Subcutaneous abdominal adipose tissue (tissue), 5 donors: ENCODE measurements at regions not wholly inside any gene's neighbourhood (a gene's known extent, or its start where the extent isn't known, plus 50 kb on each side); places are given as distances from the start of the nearest gene placed in this dataset.

ENCODE experiments used
- H3K27ac ChIP-seq: one replicate; pipeline ENCODE4 v1.7.0; 2013; ENCODE audit warnings: low read depth, mild to moderate bottlenecking, inconsistent platforms, low read length, moderate library complexity
- H3K27me3 ChIP-seq, 5 donors: one replicate each; pipeline ENCODE4 v1.7.0; 2013; ENCODE audit warnings: low read length in 5 of 5, inconsistent platforms in 1 of 5; ENCODE audit not compliant: control insufficient read depth in 5 of 5, insufficient read depth in 4 of 5
- H3K36me3 ChIP-seq, 5 donors: one replicate each; pipeline ENCODE4 v1.7.0; 2013; ENCODE audit warnings: low read length in 5 of 5; ENCODE audit not compliant: control insufficient read depth in 5 of 5, insufficient read depth in 5 of 5
- H3K4me1 ChIP-seq, 5 donors: one replicate each; pipeline ENCODE4 v1.7.0; 2013; ENCODE audit warnings: low read length in 5 of 5, mild to moderate bottlenecking in 3 of 5, moderate library complexity in 1 of 5; ENCODE audit not compliant: control insufficient read depth in 5 of 5, insufficient read depth in 5 of 5
- H3K4me3 ChIP-seq, 5 donors: one replicate each; pipeline ENCODE4 v1.7.0; 2013; ENCODE audit warnings: low read length in 5 of 5, low read depth in 1 of 5
- H3K9ac ChIP-seq, 5 donors: one replicate each; pipeline ENCODE4 v1.7.0; 2013; ENCODE audit warnings: low read length in 5 of 5, mild to moderate bottlenecking in 4 of 5, moderate library complexity in 3 of 5
- H3K9me3 ChIP-seq, 5 donors: one replicate each; pipeline ENCODE4 v1.7.0; 2013; ENCODE audit warnings: low read length in 5 of 5; ENCODE audit not compliant: control insufficient read depth in 5 of 5
- donor health status: healthy.
- donor health status: healthy.
- donor health status: healthy.
- donor health status: healthy.
- donor health status: healthy.

DNA sequence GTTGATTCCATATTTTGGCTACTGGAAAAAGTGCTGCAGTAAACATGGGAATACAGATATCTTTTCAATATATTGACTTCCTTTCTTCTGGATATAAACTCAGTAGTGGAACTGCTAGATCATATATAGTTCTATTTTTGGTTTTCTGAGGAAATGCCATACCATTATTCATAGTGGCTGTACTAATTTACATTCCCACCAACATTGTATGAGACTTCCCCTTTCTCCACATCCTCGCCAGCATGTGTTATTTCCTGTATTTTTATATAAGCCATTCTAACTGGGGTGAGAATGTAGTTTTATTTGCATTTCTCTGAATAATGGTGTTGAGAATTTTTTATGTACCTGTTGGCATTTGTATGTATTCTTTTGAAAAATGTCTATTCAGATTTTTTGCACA, 385.2 kb downstream of the NUF2 start:
- no peaks in the 10 kb centered on the region for H3K9me3 ChIP-seq
- no peak overlapping the region for H3K4me3 ChIP-seq
- no peak overlapping the region for H3K9ac ChIP-seq
- no peaks in the 10 kb centered on the region for H3K36me3 ChIP-seq
- no peaks in the 10 kb centered on the region for H3K4me1 ChIP-seq
- H3K27me3 ChIP-seq, result no peaks in the 10 kb centered on the region
- H3K27ac ChIP-seq, result no peak overlapping the region

DNA sequence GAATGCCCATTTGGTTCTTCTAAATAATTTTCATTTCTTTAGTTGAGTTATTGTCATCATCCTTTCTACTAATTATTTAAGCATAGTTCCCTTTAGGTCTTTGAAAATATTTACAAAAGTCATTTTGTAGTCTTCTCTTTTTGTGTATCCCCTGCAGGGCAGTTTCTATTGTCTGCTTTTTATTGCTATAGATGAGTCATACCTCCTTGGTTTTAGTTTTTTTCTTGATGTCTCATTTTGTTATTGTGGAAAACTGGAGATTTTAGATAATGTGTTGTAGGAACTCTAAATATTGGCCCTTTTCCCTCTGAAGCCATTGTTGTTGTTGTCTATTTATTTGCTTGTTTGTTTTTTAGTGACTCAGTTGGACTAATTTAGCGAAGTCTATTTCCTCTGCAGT, 387.9 kb downstream of the NUF2 start:
- Histone ChIP-seq H3K9me3 (no peaks in the 10 kb centered on the region), H3K36me3 (no peaks in the 10 kb centered on the region), H3K27me3 (no peaks in the 10 kb centered on the region), H3K9ac (no peak overlapping the region), H3K4me3 (no peak overlapping the region), H3K27ac (no peak overlapping the region), H3K4me1 (no peaks in the 10 kb centered on the region)

DNA sequence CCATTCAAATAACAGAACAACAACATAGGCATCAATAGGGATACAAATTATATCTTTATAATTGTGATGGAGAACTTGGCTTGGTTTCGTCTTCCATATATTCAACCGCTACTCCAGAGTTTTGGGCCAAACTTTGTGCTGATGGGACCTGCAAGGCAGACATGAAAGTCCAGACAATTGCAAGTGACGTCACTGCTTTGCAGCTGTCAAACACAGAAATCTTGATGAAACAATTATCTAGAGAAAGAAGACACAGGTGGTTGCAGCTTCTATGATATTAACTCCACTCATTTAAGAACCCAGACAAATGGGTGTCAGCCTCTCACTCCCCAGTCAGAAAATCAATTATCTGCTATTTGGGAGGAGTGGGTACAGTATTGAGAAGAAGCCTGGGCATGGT, 390.6 kb downstream of the NUF2 start:
- Histone ChIP-seq H3K27ac (no peak overlapping the region), H3K27me3 (no peaks in the 10 kb centered on the region), H3K4me3 (no peak overlapping the region), H3K36me3 (no peaks in the 10 kb centered on the region), H3K9me3 (no peaks in the 10 kb centered on the region), H3K4me1 (no peaks in the 10 kb centered on the region), H3K9ac (no peak overlapping the region)

DNA sequence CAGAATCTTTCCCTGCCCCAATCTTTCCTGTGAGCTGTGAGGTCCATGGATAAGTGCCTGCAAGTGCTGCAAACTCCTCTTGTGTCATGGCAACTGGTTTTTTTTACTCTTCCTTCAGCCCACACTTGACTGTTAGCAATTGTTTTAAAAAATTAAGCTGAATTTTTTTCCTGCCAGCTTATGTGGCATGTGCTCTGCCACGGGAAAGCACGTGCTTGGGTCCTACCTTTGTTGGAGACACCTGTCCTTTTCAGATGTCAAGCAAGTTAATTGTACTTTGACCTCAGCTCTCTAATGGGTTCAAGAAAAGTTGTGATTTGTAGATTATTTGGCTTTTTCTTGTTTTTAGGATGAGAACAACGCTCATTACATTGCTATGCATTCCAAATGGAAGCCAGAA, 398.5 kb downstream of the NUF2 start:
- Histone ChIP-seq H3K4me1 (no peaks in the 10 kb centered on the region), H3K9me3 (peaks cover 6 to 15% (median 12%) of the 10 kb centered on the region in 5 donors), H3K27ac (no peak overlapping the region), H3K4me3 (no peak overlapping the region), H3K36me3 (no peaks in the 10 kb centered on the region), H3K27me3 (no peaks in the 10 kb centered on the region), H3K9ac (no peak overlapping the region)

DNA sequence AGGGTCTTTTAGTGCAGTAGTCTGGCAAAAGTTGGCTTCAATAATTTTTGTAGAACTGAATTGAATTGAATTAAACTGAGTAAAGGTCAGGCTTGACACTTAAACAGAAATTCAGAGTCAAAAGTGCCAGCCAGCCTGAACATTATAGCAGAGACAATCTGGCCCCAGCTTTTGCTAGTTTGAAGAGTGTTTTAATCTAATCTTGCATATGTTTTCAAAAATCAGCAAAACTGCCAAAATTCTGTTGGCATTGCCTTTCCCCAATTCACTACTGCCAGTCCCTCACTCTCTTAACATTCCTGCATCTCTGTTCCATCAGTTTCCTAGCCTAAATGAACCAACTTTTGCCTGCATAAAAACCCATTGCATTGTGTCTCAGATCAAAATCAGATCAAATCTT, 403.8 kb downstream of the NUF2 start:
- no peak overlapping the region for H3K9ac ChIP-seq
- peaks cover 0 to 3% (median 0%) of the 10 kb centered on the region in 5 donors for H3K9me3 ChIP-seq
- H3K27ac ChIP-seq, result no peak overlapping the region
- H3K4me3 ChIP-seq, result no peak overlapping the region
- no peaks in the 10 kb centered on the region for H3K4me1 ChIP-seq
- no peaks in the 10 kb centered on the region for H3K36me3 ChIP-seq
- H3K27me3 ChIP-seq, result no peaks in the 10 kb centered on the region

DNA sequence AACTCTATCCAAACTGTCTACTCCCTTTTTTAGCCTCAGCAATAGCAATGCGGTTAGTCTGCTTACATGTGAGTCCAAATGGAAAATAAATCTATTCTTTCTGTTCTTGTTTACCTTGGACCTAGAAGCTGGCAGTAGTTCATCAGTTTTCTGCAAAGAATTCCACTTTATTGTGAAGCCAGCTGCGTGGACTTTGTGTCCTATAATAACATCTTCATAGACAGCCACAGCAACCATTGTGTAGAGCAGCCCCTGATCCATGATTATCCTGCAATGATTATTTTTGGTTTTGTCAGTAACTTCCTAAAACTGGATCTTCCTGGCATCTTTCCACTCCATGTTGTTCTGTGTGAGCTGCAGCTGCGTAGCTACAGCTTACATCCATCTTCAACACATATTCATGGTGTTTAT, 408.7 kb downstream of the NUF2 start:
- Histone ChIP-seq H3K27me3 (no peaks in the 10 kb centered on the region), H3K9me3 (peaks cover 0 to 3% (median 0%) of the 10 kb centered on the region in 5 donors), H3K27ac (no peak overlapping the region), H3K36me3 (no peaks in the 10 kb centered on the region), H3K9ac (no peak overlapping the region), H3K4me3 (no peak overlapping the region), H3K4me1 (no peaks in the 10 kb centered on the region)

DNA sequence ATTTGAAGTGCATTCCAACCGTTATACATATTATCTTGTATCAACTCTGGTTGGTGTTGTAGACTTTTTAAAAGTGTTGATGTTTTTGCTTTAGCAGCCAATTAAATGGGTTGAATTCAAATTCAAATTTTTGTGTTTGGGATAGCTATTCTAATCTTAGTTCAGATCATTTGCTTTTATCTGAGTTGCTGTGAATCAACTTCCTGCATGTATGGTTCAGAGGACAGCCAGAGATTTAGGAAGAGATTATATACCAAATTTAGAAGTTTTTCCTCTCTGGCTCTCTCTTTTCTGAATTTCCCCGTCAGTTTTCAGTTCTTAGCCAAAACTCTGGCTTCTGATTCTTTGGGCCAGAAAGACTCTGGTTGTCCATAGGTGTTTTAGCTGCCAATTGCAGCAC, 415.5 kb downstream of the NUF2 start:
- Histone ChIP-seq H3K4me3 (no peak overlapping the region), H3K27ac (no peak overlapping the region), H3K9me3 (no peaks in the 10 kb centered on the region), H3K27me3 (no peaks in the 10 kb centered on the region), H3K36me3 (no peaks in the 10 kb centered on the region), H3K4me1 (no peaks in the 10 kb centered on the region), H3K9ac (no peak overlapping the region)

DNA sequence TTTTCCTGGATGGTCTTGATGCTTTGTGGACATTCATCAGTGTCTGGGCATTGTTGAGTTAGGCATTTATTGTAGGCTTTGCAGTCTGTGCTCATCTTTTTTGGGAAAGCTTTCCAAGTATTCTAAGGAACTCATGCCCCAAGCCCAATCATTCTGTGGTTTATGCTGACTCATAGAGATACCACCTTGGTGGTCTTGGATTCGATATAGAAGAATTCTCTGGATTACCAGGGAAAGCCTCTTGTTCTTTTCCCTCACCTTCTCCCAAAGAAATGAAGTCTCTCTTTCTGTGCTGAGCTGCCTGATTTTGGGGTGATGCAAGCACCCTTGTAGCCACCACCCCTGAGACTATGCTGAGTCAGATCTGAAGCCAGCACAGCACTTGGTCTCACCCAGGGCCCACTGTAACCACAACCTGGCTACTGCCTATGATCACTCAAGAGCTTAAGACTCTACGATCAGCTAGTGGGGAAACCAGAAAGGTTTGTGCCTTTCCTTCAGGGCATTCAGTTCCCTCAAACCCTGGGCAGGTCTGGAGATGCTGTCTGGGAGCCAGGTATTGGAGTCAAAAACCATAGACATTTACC, 422.6 kb downstream of the NUF2 start:
- no peaks in the 10 kb centered on the region for H3K27me3 ChIP-seq
- H3K27ac ChIP-seq, result no peak overlapping the region
- no peak overlapping the region for H3K4me3 ChIP-seq
- peaks cover 0 to 9% (median 4%) of the 10 kb centered on the region in 5 donors for H3K9me3 ChIP-seq
- H3K36me3 ChIP-seq, result no peaks in the 10 kb centered on the region
- H3K4me1 ChIP-seq, result no peaks in the 10 kb centered on the region
- no peak overlapping the region for H3K9ac ChIP-seq

DNA sequence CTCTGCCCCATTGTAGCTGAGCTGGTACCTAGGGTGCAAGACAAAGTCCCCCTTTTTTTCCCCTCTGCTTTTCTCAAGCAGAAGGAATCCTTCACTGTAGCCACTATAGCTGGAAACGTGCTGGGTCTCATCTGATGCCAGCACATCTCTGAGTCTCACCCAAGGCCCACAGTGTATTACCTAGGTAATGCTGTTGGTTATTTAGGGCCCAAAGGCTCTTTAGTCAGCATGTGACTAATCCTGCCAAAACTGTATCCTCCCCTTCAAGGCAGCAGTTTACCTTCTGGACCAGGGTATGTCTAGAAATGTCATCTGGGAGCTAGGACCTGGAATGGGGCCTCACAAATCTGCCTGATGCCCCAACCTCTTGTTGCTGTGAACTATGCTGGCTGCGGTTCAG, 423.4 kb downstream of the NUF2 start:
- Histone ChIP-seq H3K36me3 (no peaks in the 10 kb centered on the region), H3K9me3 (peaks cover 0 to 9% (median 4%) of the 10 kb centered on the region in 5 donors), H3K9ac (no peak overlapping the region), H3K27me3 (no peaks in the 10 kb centered on the region), H3K4me3 (no peak overlapping the region), H3K4me1 (no peaks in the 10 kb centered on the region), H3K27ac (no peak overlapping the region)

DNA sequence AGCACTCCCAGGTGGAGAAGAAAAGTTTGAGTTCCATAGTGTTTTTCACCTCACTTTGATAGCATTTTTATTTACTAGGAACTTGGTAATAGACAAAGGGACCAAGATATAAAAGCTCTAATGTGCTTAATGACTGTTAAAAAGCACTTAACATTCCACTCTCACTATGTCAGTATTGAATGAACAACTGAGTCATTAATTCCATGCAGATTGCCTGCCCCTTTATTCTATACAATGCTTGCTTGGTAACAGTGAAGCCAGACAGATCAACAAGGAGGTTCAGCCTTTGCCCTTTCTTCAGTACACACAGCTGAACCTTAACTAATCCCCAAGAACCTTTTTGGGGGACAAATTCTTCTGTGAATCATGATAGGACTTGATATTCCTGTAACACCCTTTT, 425.5 kb downstream of the NUF2 start:
- no peaks in the 10 kb centered on the region for H3K27me3 ChIP-seq
- no peak overlapping the region for H3K27ac ChIP-seq
- H3K36me3 ChIP-seq, result no peaks in the 10 kb centered on the region
- H3K4me3 ChIP-seq, result no peak overlapping the region
- no peaks in the 10 kb centered on the region for H3K4me1 ChIP-seq
- peaks cover 0 to 9% (median 4%) of the 10 kb centered on the region in 5 donors for H3K9me3 ChIP-seq
- no peak overlapping the region for H3K9ac ChIP-seq

DNA sequence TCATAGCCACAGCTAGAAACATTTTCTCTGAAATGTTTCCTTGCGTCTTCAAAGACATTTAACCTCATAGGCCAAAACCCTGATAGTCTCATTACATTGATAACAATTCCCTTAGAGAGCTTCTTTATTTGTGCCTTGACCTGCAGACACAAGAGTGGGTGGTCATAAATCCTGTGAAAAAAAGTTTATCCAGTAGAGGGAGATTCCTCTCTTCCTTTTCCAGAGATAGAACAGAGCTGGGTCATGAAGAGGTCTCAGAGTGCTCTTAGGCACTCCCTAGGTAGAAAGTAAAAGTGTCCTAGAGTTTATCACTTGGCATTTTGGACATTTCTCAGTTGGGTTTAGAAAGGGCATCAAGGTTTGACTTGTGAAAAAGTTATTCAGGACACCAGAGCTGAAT, 426.1 kb downstream of the NUF2 start:
- Histone ChIP-seq H3K4me1 (no peaks in the 10 kb centered on the region), H3K4me3 (no peak overlapping the region), H3K9ac (no peak overlapping the region), H3K9me3 (peaks cover 0 to 9% (median 4%) of the 10 kb centered on the region in 5 donors), H3K36me3 (no peaks in the 10 kb centered on the region), H3K27me3 (no peaks in the 10 kb centered on the region), H3K27ac (no peak overlapping the region)
